CD4-positive, alpha-beta T cell (primary cell): ENCODE measurements at regions not wholly inside any gene's neighbourhood (a gene's known extent, or its start where the extent isn't known, plus 50 kb on each side); places are given as distances from the start of the nearest gene placed in this dataset.
A peak's percentile ranks its signal among the peaks of the same experiment; 100 is the strongest.

Experiments used
- ATAC-seq: fragments of 200-7000 bp; cut with Tn5 transposase; one replicate; pipeline ENCODE4 v1.10.0; 2022; ENCODE audit warnings: mild to moderate bottlenecking; ENCODE audit not compliant: poor library complexity
- CTCF ChIA-PET: fragments of 350-600 bp; sonication (Branson Sonifier 250); formaldehyde crosslinking; loops from one replicate; lab custom pipeline; 2021; ENCODE audit warnings: antibody characterized with exemption, inconsistent platforms; lab: Charles Lee
- POLR2A ChIA-PET: fragments of 350-600 bp; sonication (Branson Sonifier 250); formaldehyde crosslinking; loops from one replicate; lab custom pipeline; 2021; ENCODE audit warnings: antibody characterized with exemption, inconsistent platforms; lab: Charles Lee
- DNase-seq, 14 experiments: peaks; one replicate each; pipeline ENCODE4 v3.0.0-alpha.2; 2013 to 2020; ENCODE audit warnings: mixed read lengths in 2 of 14
- H3K27ac ChIP-seq, 2 donors: one replicate each; pipeline versions ENCODE4 v1.5.1 to v1.7.0; 2013; ENCODE audit warnings: low read length in 2 of 2, low read depth in 1 of 2, mild to moderate bottlenecking in 1 of 2
- H3K27me3 ChIP-seq, 2 experiments: 1 replicate in 1 of 2; 2 replicates in 1 of 2; pipeline versions ENCODE4 v1.6.1 to v1.7.0; 2013; ENCODE audit warnings: low read length in 2 of 2, control low read depth in 1 of 2, mild to moderate bottlenecking in 1 of 2, moderate library complexity in 1 of 2; ENCODE audit not compliant: insufficient read depth in 2 of 2, control insufficient read depth in 1 of 2
- H3K36me3 ChIP-seq: one replicate; pipeline ENCODE4 v1.6.1; 2013; ENCODE audit warnings: low read length, control low read depth; ENCODE audit not compliant: insufficient read depth
- H3K4me1 ChIP-seq: one replicate; pipeline ENCODE4 v1.6.1; 2013; ENCODE audit warnings: low read length, control low read depth; ENCODE audit not compliant: insufficient read depth
- H3K4me3 ChIP-seq: one replicate; pipeline ENCODE4 v1.5.1; 2013; ENCODE audit warnings: mild to moderate bottlenecking, low read length, moderate library complexity
- H3K9me3 ChIP-seq, 2 experiments: 1 replicate in 1 of 2; 2 replicates in 1 of 2; pipeline versions ENCODE4 v1.6.1 to v1.7.0; 2013; ENCODE audit warnings: low read length in 2 of 2, mild to moderate bottlenecking in 2 of 2, control low read depth in 1 of 2, moderate library complexity in 1 of 2; ENCODE audit not compliant: control insufficient read depth in 1 of 2, insufficient read depth in 1 of 2
- H3K27ac Mint-ChIP-seq: one replicate; pipeline ENCODE4 v1.8.0; 2020; ENCODE audit warnings: mixed read lengths
- H3K27me3 Mint-ChIP-seq: one replicate; pipeline ENCODE4 v1.8.0; 2021; ENCODE audit warnings: mixed read lengths
- H3K36me3 Mint-ChIP-seq: one replicate; pipeline ENCODE4 v1.8.0; 2021; ENCODE audit warnings: low read depth, mixed read lengths
- H3K4me1 Mint-ChIP-seq: one replicate; pipeline ENCODE4 v1.8.0; 2021; ENCODE audit warnings: low read depth, mixed read lengths
- H3K4me3 Mint-ChIP-seq: one replicate; pipeline ENCODE4 v1.8.0; 2020; ENCODE audit warnings: mild to moderate bottlenecking, mixed read lengths
- H3K9me3 Mint-ChIP-seq: one replicate; pipeline ENCODE4 v1.8.0; 2020; ENCODE audit warnings: mixed read lengths
- intact Hi-C, 2 experiments: fragments of 100-400 bp; cut with DNase I in 1 of 2; cut with micrococcal nuclease in 1 of 2; formaldehyde crosslinking; loops; one replicate each; pipeline versions ENCODE4 v1.15.1 to v1.9.0; 2023 to 2025; cut with DNase I, micrococcal nuclease
- TF ChIP-seq, protein P1 (sequence below): fragments of 200-600 bp; IDR thresholded peaks from one replicate; pipeline ENCODE4 v1.8.0; 2022; ENCODE audit warnings: antibody characterized with exemption, mild to moderate bottlenecking

DNA sequence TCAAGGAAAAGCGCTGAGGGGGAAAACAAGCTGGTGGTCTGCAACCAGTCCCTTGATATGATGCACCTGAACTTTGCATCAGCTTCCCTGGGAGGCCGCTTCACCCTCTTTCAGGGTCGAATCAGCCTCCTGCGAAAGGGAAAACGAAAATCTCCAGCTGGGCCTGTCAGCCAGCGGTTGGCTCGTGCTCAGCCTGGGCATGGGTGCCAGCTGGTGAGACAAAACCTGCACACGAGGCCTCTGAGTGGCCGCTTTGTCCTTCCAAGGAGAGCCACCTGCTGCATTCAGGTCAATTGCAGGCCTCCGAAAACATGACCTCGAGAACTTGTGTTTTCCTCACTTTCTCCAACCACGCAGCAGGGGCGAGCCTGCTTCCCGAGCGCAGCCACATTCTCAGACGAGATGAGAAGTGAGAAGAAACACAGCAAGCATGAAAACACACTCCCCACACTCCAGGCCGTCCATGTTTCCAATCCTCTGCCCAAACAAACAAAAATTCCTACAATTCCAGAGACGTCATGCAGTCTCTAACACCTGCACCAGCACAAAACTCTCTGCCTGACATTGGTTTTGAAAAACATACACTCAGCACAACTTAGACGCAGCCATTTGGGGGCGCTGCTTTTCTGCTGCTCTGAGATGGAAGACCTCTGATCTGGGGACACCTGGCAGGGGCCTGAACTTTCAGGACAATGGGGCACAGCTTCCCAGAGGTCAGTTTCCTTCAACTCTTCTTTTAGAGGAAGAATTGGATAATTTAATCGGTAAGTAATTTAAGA is 77.1 kb downstream of the DHCR7 start:
- H3K27ac Mint-ChIP-seq, result no peak overlapping the region
- Histone ChIP-seq H3K27ac (no peak overlapping the region), H3K27me3 (no peaks in the 10 kb centered on the region), H3K36me3 (no peaks in the 10 kb centered on the region), H3K4me1 (no peaks in the 10 kb centered on the region), H3K4me3 (no peak overlapping the region), H3K9me3 (peaks cover 0 to 6% of the 10 kb centered on the region in 2 experiments)
- H3K4me1 Mint-ChIP-seq, result no peaks in the 10 kb centered on the region
- H3K27me3 Mint-ChIP-seq, result peaks cover 9% of the 10 kb centered on the region
- intact Hi-C loops, result no loop called here
- TF ChIP-seq, protein P1, sequence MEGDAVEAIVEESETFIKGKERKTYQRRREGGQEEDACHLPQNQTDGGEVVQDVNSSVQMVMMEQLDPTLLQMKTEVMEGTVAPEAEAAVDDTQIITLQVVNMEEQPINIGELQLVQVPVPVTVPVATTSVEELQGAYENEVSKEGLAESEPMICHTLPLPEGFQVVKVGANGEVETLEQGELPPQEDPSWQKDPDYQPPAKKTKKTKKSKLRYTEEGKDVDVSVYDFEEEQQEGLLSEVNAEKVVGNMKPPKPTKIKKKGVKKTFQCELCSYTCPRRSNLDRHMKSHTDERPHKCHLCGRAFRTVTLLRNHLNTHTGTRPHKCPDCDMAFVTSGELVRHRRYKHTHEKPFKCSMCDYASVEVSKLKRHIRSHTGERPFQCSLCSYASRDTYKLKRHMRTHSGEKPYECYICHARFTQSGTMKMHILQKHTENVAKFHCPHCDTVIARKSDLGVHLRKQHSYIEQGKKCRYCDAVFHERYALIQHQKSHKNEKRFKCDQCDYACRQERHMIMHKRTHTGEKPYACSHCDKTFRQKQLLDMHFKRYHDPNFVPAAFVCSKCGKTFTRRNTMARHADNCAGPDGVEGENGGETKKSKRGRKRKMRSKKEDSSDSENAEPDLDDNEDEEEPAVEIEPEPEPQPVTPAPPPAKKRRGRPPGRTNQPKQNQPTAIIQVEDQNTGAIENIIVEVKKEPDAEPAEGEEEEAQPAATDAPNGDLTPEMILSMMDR, result no peak
- ATAC-seq (no peak), DNase-seq (peak in 1 of 14 experiments; percentile 2)
- H3K9me3 Mint-ChIP-seq, result peaks cover 3% of the 10 kb centered on the region
- H3K4me3 Mint-ChIP-seq, result no peak overlapping the region
- ChIA-PET CTCF (no interaction called here), POLR2A (no interaction called here)
- H3K36me3 Mint-ChIP-seq, result no peaks in the 10 kb centered on the region

DNA sequence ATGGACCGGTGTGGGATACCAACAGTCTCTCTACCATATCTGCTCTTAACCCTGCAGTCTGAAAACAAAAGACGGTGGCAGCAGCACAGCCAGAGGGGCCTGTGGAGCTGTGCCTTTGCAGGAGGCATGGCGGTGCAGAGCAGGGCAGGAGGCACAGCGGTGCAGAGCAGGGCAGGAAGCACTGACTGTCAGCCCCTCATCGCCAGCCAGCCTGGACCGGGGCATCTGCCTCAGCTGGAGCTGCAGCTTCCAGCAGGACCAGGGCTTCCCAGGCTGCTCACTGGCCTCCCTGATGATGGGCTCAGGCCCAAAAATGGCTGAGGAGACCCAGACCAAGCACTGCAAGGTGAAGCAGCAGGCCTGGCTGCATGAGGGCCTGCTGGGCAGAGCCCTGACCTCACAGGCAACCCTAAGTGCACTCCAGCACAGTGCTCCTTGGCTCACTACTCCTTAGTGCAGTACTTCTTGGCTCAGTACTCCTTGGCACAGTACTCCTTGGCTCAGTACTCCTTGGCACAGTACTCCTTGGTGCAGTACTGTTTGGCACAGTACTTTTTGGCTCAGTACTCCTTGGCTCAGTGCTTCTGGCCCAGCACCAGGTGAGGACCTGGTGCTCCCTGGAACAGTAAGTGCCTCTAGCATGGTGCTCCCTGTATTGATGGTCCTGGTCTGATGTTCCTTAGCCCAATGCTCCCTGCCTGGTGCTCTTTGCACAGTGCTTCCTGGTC is 78.0 kb downstream of the DHCR7 start:
- POLR2A ChIA-PET, result no interaction called here
- TF ChIP-seq, protein P1, result no peak
- H3K27ac ChIP-seq, result no peak overlapping the region
- H3K27me3 Mint-ChIP-seq, result peaks cover 7% of the 10 kb centered on the region
- no peaks in the 10 kb centered on the region for H3K4me1 Mint-ChIP-seq
- H3K27me3 ChIP-seq, result no peaks in the 10 kb centered on the region
- DNase-seq (no peak), ATAC-seq (no peak)
- H3K4me1 ChIP-seq, result no peaks in the 10 kb centered on the region
- H3K4me3 Mint-ChIP-seq, result no peak overlapping the region
- no peaks in the 10 kb centered on the region for H3K36me3 Mint-ChIP-seq
- CTCF ChIA-PET, result no interaction called here
- no peaks in the 10 kb centered on the region for H3K36me3 ChIP-seq
- intact Hi-C loops, result no loop called here
- peaks cover 0 to 6% of the 10 kb centered on the region in 2 experiments for H3K9me3 ChIP-seq
- no peak overlapping the region for H3K4me3 ChIP-seq
- H3K9me3 Mint-ChIP-seq, result peaks cover 3% of the 10 kb centered on the region
- H3K27ac Mint-ChIP-seq, result no peak overlapping the region

DNA sequence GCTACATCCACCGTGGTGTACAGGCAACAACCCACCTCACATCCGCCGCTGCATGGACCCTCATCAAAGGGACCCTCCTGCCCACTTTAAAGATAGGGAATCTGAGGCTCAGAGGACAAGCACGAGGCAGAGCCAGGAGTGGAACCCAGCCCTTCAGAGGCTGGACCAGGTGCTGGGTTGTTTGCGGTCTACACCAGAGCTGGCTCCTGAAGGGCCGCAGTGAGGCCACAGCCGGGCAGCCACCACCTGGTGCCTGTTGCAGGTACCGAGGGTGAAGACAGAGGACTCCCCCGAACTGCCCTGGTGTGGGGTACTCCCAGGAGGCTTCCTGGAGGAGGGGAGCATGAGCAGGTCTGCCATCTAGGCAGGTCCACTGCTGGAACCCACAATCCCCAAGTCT is 78.8 kb downstream of the DHCR7 start:
- H3K27me3 Mint-ChIP-seq, result no peaks in the 10 kb centered on the region
- H3K4me1 Mint-ChIP-seq, result no peaks in the 10 kb centered on the region

More for the DNA sequence above, 78.8 kb downstream of the DHCR7 start:
- CTCF ChIA-PET, result no interaction called here
- DNase-seq, result no peak
- POLR2A ChIA-PET, result no interaction called here
- TF ChIP-seq, protein P1, result no peak
- H3K9me3 Mint-ChIP-seq, result no peaks in the 10 kb centered on the region
- Histone ChIP-seq H3K4me1 (no peaks in the 10 kb centered on the region), H3K9me3 (peaks cover 0 to 6% of the 10 kb centered on the region in 2 experiments), H3K4me3 (no peak overlapping the region), H3K27ac (no peak overlapping the region), H3K27me3 (no peaks in the 10 kb centered on the region), H3K36me3 (no peaks in the 10 kb centered on the region)
- no peak for ATAC-seq
- intact Hi-C loops, result no loop called here
- H3K4me3 Mint-ChIP-seq, result no peak overlapping the region
- H3K36me3 Mint-ChIP-seq, result no peaks in the 10 kb centered on the region
- H3K27ac Mint-ChIP-seq, result no peak overlapping the region
